Progenitor cell of endocrine pancreas (in vitro differentiated cells): ENCODE measurements at regions not wholly inside any gene's neighbourhood (a gene's known extent, or its start where the extent isn't known, plus 50 kb on each side); places are given as distances from the start of the nearest gene placed in this dataset.

Experiments
- DNase-seq: peaks from one replicate; pipeline ENCODE4 v3.0.0; 2021; ENCODE audit warnings: low spot score; ENCODE audit not compliant: unreplicated experiment
- H3K27ac Mint-ChIP-seq: 2 replicates; pipeline ENCODE4 v1.8.0; 2021; ENCODE audit warnings: mild to moderate bottlenecking, moderate library complexity, mixed read lengths
- H3K27me3 Mint-ChIP-seq: 2 replicates; pipeline ENCODE4 v1.8.0; 2021; ENCODE audit warnings: mixed read lengths
- H3K36me3 Mint-ChIP-seq: 2 replicates; pipeline ENCODE4 v1.8.0; 2022; ENCODE audit warnings: mixed read lengths; ENCODE audit not compliant: insufficient read depth
- H3K4me1 Mint-ChIP-seq: 2 replicates; pipeline ENCODE4 v1.8.0; 2021; ENCODE audit warnings: low read depth, mixed read lengths
- H3K4me3 Mint-ChIP-seq: 2 replicates; pipeline ENCODE4 v1.8.0; 2021; ENCODE audit warnings: low read depth, mild to moderate bottlenecking, moderate library complexity, mixed read lengths
- H3K9me3 Mint-ChIP-seq: 2 replicates; pipeline ENCODE4 v1.8.0; 2021; ENCODE audit warnings: low read depth, mixed read lengths
- TF ChIP-seq, protein P1 (sequence below): fragments of 200-600 bp; sonication (generic); IDR thresholded peaks from one replicate; pipeline ENCODE4 v1.5.0; 2021; ENCODE audit warnings: antibody characterized with exemption, mild to moderate bottlenecking; ENCODE audit not compliant: unreplicated experiment

DNA sequence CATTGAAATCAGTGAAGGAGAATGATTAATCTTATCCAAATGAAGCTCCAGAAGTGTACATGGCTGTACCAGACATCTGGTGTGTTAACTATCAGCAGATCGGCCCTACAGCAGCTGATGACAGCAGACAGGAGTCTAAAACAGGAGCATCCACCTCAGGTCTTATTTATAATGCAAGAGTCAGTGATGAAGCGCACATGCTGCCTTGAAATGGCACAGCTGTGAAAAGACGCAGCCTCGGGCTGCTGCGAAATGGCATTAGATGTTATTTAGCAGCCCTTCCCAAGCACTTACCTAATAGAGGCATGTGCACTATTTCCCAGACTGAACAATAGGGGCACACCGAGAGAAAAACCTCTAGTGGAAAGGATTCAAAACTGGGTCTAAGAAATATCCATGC lies 472.3 kb upstream of the CBLB start:
- DNase-seq: no peak
- Mint-ChIP-seq H3K27ac (no peak overlapping the region), H3K27me3 (no peaks in the 10 kb centered on the region), H3K36me3 (no peaks in the 10 kb centered on the region), H3K4me3 (no peak overlapping the region), H3K9me3 (no peaks in the 10 kb centered on the region), H3K4me1 (peaks cover 2% of the 10 kb centered on the region)
- TF ChIP-seq, protein P1, sequence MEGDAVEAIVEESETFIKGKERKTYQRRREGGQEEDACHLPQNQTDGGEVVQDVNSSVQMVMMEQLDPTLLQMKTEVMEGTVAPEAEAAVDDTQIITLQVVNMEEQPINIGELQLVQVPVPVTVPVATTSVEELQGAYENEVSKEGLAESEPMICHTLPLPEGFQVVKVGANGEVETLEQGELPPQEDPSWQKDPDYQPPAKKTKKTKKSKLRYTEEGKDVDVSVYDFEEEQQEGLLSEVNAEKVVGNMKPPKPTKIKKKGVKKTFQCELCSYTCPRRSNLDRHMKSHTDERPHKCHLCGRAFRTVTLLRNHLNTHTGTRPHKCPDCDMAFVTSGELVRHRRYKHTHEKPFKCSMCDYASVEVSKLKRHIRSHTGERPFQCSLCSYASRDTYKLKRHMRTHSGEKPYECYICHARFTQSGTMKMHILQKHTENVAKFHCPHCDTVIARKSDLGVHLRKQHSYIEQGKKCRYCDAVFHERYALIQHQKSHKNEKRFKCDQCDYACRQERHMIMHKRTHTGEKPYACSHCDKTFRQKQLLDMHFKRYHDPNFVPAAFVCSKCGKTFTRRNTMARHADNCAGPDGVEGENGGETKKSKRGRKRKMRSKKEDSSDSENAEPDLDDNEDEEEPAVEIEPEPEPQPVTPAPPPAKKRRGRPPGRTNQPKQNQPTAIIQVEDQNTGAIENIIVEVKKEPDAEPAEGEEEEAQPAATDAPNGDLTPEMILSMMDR: no peak

DNA sequence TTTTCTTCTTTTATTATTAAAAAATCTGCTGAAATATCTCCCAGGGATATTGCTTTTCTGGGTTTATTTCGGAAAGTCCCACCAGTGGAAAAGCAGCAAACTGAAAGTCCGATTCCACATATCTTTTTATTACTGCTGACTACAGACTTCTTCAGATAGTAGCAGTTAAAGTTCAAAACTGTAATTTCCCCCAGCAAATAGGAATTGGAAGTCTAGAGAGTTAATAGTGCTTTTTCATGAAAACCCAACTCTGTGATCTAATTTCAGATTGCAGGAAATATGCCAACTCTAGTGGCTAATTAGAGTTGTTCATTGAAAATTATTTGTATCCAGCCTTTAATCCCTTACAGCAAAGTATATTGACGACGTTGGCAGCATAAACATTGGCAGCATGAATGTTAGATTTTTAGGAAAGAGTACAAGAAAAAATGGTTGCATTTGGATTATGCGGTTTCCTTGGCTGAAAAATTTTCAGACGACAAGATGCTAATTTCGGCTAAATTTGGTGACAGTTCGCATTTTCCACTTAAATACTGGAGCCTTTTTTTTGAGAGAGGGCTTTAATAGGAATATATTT lies 472.9 kb upstream of the CBLB start:
- Mint-ChIP-seq H3K36me3 (no peaks in the 10 kb centered on the region), H3K9me3 (no peaks in the 10 kb centered on the region), H3K27me3 (no peaks in the 10 kb centered on the region), H3K27ac (no peak overlapping the region), H3K4me1 (no peaks in the 10 kb centered on the region), H3K4me3 (no peak overlapping the region)
- TF ChIP-seq, protein P1: no peak
- DNase-seq: no peak

DNA sequence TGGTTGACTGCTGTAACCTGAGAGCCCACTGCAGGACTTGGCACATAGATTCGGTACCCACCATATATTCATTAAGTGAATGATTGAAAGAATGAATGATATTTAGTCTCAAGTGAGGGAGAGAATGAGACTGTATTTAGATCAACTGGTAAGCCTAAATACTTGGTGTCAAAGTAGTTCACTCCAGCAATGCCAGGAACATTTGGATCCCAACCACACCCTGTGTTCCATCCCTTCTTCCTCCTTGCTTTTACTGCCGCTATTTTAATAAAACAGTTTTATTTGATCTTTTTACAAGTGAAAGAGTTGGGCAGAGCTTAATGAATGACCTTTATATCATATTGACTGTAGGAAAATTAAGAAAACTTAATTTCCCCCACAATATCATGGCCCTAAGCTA lies 473.6 kb upstream of the CBLB start:
- H3K9me3 Mint-ChIP-seq: no peaks in the 10 kb centered on the region
- no peaks in the 10 kb centered on the region for H3K4me1 Mint-ChIP-seq
- no peaks in the 10 kb centered on the region for H3K27me3 Mint-ChIP-seq
- H3K27ac Mint-ChIP-seq: no peak overlapping the region
- TF ChIP-seq, protein P1: no peak
- no peak overlapping the region for H3K4me3 Mint-ChIP-seq
- no peaks in the 10 kb centered on the region for H3K36me3 Mint-ChIP-seq
- no peak for DNase-seq

DNA sequence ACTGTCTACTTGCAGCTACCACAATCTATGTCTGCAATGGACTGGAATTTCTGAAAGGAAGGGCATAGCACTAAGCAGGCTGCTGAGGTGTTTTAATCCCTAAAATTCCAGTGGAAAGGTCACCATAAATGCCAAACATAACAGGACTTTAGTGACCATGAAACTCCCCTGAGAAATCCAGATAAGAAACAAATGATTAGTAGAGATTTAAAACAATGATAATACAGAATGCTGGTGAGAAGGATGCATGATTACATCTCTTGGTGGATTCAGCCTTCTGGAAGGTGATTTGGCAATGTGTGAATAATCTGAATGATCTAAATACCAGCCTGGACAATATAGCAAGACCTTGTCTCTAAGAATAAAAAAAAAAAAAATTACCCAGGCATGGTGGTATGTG lies 475.0 kb upstream of the CBLB start:
- TF ChIP-seq, protein P1: no peak
- Mint-ChIP-seq H3K36me3 (no peaks in the 10 kb centered on the region), H3K27me3 (no peaks in the 10 kb centered on the region), H3K4me1 (no peaks in the 10 kb centered on the region), H3K27ac (no peak overlapping the region), H3K4me3 (no peak overlapping the region), H3K9me3 (no peaks in the 10 kb centered on the region)
- no peak for DNase-seq

DNA sequence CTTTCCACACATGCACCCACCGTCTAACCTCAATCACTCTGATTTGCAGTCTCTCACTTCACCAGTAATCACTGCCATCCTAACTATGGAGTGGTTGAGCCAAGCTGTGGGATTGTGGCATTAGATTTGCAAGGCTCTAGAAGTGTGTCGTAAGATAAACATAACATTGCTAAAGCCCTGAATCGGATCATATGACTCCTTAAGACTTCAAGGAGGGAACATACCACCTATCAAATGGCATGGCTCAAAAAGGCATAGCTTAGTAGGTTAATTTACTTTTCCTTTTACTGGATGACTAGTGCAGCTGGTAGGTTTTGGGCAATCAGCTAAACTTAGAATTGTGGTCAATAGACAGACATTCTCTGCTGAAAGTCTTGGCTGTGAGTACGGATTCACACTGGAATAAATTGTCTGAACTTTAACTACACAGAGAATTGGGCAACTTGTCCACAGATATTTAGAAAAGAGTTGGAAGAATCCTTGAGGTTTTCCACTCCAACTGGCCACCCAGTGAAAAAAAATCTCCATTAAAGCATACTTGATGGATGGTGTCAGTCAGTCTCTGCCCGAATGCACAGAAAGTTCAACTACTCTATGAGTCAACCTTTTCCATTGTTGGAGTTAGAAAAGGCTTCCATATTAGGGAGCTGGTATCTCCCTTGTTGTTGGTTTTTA lies 476.7 kb upstream of the CBLB start:
- DNase-seq: no peak
- H3K4me3 Mint-ChIP-seq: no peak overlapping the region
- no peaks in the 10 kb centered on the region for H3K36me3 Mint-ChIP-seq
- TF ChIP-seq, protein P1: no peak
- no peaks in the 10 kb centered on the region for H3K27me3 Mint-ChIP-seq
- peaks cover 3% of the 10 kb centered on the region for H3K4me1 Mint-ChIP-seq
- H3K27ac Mint-ChIP-seq: no peak overlapping the region
- no peaks in the 10 kb centered on the region for H3K9me3 Mint-ChIP-seq
